Stimulated activated CD4-positive, alpha-beta T cell treated with anti-CD3 and anti-CD28 coated beads, Interleukin-1b, Interleukin-23, amount 100 ng/mL, for 24 hours (primary cell): ENCODE measurements at regions not wholly inside any gene's neighbourhood (a gene's known extent, or its start where the extent isn't known, plus 50 kb on each side); places are given as distances from the start of the nearest gene placed in this dataset.
"Not testable (repeated sequence)": the region's sequence is repeated elsewhere in the genome, so short reads cannot be mapped to it uniquely, and the experiment has no call there.

Experiments used
- DNase-seq, 4 experiments: peaks; one replicate each; pipeline ENCODE4 v3.0.0-alpha.2; 2020; ENCODE audit warnings: low read depth in 4 of 4, low spot score in 1 of 4

DNA sequence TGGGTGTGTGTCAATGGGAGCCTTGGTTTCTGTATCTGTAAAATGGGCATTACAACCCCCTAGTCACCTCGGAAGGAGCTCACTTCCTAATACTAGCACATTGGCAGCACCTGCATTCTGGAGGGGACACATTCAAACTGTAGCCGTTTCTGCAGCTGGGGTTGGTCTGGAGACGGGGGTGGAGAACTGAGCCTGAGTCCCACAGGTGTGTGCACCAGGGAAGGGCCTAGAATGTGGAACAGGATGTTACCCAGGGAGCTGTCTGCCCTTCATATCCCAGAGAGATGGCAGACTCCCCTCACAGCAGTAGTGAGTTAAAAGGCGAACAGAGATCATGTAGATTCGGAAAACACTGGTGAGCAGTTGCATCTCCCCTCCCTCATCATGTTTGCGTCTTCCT lies 272.8 kb upstream of the ZNF32 start:
- DNase-seq = no peak

DNA sequence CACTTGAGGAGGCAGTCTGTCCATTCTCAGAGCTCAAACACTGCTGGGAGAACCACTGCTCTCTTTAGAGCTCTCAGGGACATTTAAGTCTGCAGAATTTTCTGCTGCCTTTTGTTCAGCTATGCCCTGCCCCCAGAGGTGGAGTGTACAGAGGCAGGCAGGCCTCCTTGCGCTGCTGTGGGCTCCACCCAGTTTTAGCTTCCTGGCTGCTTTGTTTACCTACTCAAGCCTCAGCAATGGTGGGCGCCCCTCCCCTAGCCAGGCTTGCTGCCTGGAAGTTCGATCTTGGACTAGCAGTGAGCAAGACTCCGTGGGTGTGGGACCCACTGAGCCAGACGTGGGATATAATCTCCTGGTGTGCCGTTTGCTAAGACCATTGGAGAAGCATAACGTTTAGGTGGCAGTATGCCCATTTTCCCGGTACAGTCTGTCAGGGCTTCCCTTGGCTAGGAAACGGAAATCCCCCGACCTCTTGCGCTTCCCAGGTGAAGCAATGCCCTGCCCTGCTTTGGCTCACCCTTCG lies 271.6 kb upstream of the ZNF32 start:
- DNase-seq = not testable (repeated sequence)

GRCh38 chr10:43913676-43914235 lies 265.1 kb upstream of the ZNF32 start:
- DNase-seq = no peak

GRCh38 chr10:43912469-43912868 lies 263.8 kb upstream of the ZNF32 start:
- no peak for DNase-seq

- DNase-seq = no peak
These were observed 257.8 kb upstream of the ZNF32 start for GRCh38 chr10:43906490-43906889.

DNA sequence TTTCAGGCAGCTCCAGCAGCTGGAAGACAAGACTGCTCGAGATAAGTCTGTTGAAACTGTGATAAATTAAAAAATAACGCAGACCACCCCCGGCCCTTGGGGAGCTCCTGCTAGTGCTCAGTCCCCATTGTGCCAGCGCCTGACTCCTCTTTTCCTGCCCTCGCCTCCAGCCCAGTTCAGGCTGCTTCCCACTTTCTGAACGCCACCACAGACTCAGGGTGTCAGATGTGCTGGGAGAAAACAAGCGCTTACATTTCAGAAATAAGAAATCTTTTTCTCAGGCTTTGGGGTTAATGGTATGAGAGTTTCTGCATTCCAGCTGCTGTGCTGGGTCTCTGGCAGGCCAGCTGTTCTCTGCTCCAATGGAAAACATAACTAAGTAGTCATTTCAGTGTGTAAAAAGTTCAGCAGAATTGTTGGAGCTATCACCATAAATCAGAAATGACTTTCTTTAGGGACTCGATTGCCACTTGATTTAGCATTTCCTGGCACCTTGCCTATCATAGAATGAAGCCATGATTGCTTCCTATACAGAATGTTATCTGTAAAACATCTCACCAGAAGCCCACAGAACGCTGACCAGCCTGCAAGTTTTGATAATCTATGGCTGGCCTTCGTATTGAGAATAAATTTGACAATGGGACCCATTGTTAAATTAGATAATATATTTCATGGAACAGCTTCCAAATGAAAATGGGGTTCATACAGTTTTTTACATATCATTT lies 257.0 kb upstream of the ZNF32 start:
- no peak for DNase-seq

- DNase-seq = no peak
These were observed 256.2 kb upstream of the ZNF32 start for GRCh38 chr10:43904844-43905243.

DNA sequence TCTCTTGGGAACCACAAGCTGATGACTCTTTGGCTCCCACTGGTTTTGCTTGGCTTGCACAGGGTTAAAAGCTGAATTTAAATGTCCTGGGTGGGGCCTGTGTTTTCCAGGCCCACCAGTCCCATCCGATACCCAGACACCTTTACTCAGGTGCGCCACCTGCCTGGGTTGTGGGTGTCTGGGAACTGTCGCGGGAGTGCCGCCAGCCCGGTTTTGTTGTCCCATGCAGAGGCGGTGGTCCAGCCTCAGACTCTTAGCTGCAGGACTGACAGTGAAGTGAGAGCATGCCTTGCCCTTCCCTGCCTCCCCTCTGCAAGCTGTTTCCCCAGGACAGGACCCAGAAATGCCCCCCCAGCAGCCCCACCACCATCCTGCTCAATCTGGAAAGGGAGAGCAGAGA lies 255.6 kb upstream of the ZNF32 start:
- DNase-seq = no peak

DNA sequence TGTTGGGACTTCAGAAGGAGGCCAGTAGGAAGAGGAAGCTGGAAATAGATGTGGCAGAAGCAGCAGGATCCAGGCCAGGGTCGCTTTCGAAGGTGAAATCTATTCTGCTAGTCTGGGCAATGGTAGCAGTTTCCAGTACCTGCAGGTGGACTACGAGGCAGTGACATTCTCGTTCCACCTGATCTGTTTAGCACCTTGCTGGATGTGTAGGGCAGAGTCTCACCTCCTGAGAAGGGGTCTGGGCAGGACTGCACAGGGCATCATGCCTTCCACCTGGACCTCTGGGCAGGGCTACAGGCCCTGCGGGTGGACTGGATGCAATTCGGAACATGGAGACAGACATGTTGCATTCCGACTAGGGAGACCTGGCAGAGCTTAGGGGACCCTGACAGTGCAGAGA lies 254.8 kb upstream of the ZNF32 start:
- DNase-seq = no peak

- DNase-seq = no peak
These were observed 254.2 kb upstream of the ZNF32 start for GRCh38 chr10:43902842-43903241.

GRCh38 chr10:43901744-43902504 lies 253.2 kb upstream of the ZNF32 start:
- DNase-seq = no peak

DNA sequence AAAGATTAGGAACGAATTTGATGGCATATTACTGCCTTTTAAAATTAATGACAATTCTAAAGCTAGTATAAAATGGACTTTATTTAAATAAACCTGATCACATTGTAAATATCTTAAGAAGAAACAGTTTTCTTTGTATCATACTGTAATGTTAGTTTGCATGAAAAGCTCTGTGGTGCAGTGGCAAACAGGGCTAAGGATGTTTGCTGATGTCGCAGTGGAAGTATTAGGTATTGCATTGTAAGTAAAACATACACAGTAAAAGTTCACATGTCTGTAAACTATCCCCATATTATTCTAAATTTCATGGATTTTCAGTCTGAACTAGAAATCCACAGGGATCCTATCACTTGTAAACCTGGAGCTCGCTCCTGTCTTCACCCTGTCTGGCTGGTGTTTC lies 252.6 kb upstream of the ZNF32 start:
- DNase-seq = no peak

DNA sequence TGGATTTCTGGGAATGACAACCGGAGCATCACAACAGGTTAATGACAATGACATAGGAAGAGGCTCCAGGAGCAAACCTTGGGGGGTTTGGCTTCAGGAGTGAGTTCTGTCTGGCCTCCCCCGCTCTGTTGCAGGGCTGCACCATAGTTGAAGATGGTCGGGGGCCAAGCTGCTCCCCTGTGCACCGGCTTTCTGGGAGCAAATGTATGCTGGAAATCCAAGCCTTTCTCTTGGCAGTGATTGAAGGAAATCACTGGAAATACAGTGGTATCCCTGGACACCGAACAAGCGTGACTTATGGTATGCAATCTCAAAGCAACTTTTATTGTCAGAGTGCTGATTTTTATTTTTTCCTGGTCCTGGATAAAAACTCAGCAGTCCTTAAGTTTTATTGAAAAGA lies 251.9 kb upstream of the ZNF32 start:
- no peak for DNase-seq

- DNase-seq = no peak
These were observed 250.7 kb upstream of the ZNF32 start for GRCh38 chr10:43899224-43899959.

GRCh38 chr10:43898592-43898991 lies 249.9 kb upstream of the ZNF32 start:
- no peak for DNase-seq

DNA sequence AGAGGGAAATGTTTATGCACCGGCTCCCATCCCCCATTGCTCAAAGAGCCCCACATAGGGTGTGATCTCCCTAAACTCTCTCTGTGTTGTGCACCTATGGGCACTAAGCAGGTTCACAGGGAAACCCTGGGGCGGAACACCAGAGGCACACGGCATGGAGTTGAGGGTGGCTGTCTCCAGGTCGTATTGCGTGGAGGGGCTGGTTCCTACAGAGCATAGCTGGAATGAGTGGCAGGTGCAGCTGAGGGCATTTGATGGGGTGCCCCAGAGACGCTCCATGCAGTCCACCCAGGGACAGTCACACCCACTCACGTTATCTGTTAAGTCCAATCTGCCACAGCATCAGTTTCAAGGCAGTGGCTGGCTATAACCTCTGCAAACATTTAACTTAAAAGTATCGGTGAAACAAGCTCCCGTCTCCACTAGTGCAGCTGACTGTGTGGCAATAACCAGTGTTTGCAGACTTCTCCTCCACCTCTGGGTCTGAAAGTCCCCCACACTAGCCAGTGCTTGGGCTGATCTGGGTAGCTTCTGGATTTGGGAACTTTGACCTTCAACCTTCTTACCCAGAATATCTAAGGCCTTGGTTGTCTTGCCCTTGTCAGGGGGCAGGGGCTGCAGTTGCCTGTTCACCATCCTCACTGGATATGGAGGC lies 249.2 kb upstream of the ZNF32 start:
- no peak for DNase-seq

GRCh38 chr10:43892062-43892770 lies 243.5 kb upstream of the ZNF32 start:
- no peak for DNase-seq

DNA sequence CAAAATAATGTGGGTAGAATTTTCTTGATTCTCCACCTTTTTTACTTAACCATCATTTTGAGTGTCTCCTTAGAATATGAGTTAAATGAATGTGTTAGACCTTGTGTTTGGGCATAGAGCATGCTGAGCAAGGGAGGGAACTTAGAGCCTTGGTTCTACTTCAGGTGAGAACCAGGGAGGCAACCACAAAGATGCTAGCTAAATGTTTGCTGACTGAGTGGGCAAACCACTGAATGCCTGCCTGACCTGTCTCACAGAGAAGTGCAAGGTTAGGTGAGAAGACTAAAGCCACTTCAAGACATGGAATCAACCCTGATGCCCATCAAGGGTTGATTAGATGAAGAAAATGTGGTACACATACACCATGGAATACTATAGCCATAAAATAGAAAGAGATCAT lies 242.6 kb upstream of the ZNF32 start:
- DNase-seq = no peak

GRCh38 chr10:43890124-43890523 lies 241.4 kb upstream of the ZNF32 start:
- DNase-seq = no peak

- DNase-seq = no peak
These were observed 239.9 kb upstream of the ZNF32 start for GRCh38 chr10:43888586-43888985.
